Liver (tissue), 8 donors: ENCODE measurements at regions not wholly inside any gene's neighbourhood (a gene's known extent, or its start where the extent isn't known, plus 50 kb on each side); places are given as distances from the start of the nearest gene placed in this dataset.

ENCODE experiments used
- DNase-seq: peaks from one replicate; pipeline ENCODE4 v3.0.0-alpha.2; 2017; ENCODE audit warnings: low spot score
- H3K27ac ChIP-seq, 2 donors: one replicate each; pipeline ENCODE4 v1.7.0; 2013; ENCODE audit warnings: inconsistent platforms in 2 of 2, low read length in 2 of 2, control low read depth in 1 of 2, low read depth in 1 of 2, mild to moderate bottlenecking in 1 of 2
- H3K27me3 ChIP-seq, 4 donors: one replicate each; pipeline versions ENCODE4 v1.6.1 to v1.7.0; 2013; ENCODE audit warnings: low read length in 3 of 4, inconsistent platforms in 1 of 4, mild to moderate bottlenecking in 1 of 4, moderate library complexity in 1 of 4; ENCODE audit not compliant: control insufficient read depth in 4 of 4, insufficient read depth in 4 of 4
- H3K36me3 ChIP-seq, 4 donors: one replicate each; pipeline versions ENCODE4 v1.6.1 to v1.7.0; 2013; ENCODE audit warnings: low read length in 3 of 4, mild to moderate bottlenecking in 3 of 4, low read depth in 1 of 4, moderate library complexity in 1 of 4; ENCODE audit not compliant: control insufficient read depth in 4 of 4, insufficient read depth in 3 of 4
- H3K4me1 ChIP-seq, 4 donors: one replicate each; pipeline versions ENCODE4 v1.6.1 to v1.7.0; 2013; ENCODE audit warnings: low read length in 3 of 4, mild to moderate bottlenecking in 3 of 4, moderate library complexity in 1 of 4; ENCODE audit not compliant: control insufficient read depth in 4 of 4, insufficient read depth in 4 of 4
- H3K4me3 ChIP-seq, 3 donors: one replicate each; pipeline versions ENCODE4 v1.6.1 to v1.7.0; 2013; ENCODE audit warnings: low read length in 3 of 3, control low read depth in 1 of 3, low read depth in 1 of 3, mild to moderate bottlenecking in 1 of 3
- H3K9ac ChIP-seq, 2 donors: one replicate each; pipeline ENCODE4 v1.7.0; 2013; ENCODE audit warnings: low read length in 2 of 2, mild to moderate bottlenecking in 2 of 2, moderate library complexity in 2 of 2, control low read depth in 1 of 2, low read depth in 1 of 2
- H3K9me3 ChIP-seq, 4 donors: one replicate each; pipeline versions ENCODE4 v1.6.1 to v1.7.0; 2013; ENCODE audit warnings: low read length in 3 of 4; ENCODE audit not compliant: control insufficient read depth in 4 of 4
- CTCF ChIP-seq: fragments of 150-350 bp; IDR thresholded peaks from 2 replicates; pipeline ENCODE4 v1.5.1; 2017; ENCODE audit warnings: improper control_type of control experiment, low read depth, low read length; ENCODE audit not compliant: missing input control
- FOXA2 ChIP-seq: IDR thresholded peaks from 2 replicates; pipeline ENCODE4 v1.6.1; 2016; ENCODE audit warnings: antibody characterized with exemption
- GABPA ChIP-seq, 2 donors: IDR thresholded peaks in 1 of 2; conservative IDR thresholded peaks in 1 of 2; 2 replicates each; pipeline ENCODE4 v1.6.1; 2016; ENCODE audit warnings: antibody characterized with exemption in 2 of 2, mild to moderate bottlenecking in 1 of 2, moderate library complexity in 1 of 2
- HNF4A ChIP-seq, 2 donors: conservative IDR thresholded peaks; 2 replicates each; pipeline ENCODE4 v1.6.1; 2016; ENCODE audit warnings: antibody characterized with exemption in 2 of 2, mild to moderate bottlenecking in 2 of 2
- HNF4G ChIP-seq: IDR thresholded peaks from 2 replicates; pipeline ENCODE4 v1.6.1; 2016; ENCODE audit warnings: antibody characterized with exemption
- JUND ChIP-seq, 2 donors: IDR thresholded peaks; 2 replicates each; pipeline ENCODE4 v1.6.1; 2016; ENCODE audit warnings: antibody characterized with exemption in 2 of 2
- NR2F2 ChIP-seq: IDR thresholded peaks from 2 replicates; pipeline ENCODE4 v1.6.1; 2016; ENCODE audit warnings: antibody characterized with exemption
- RAD21 ChIP-seq, 2 donors: IDR thresholded peaks; 2 replicates each; pipeline ENCODE4 v1.6.1; 2016; ENCODE audit warnings: antibody characterized with exemption in 2 of 2, mild to moderate bottlenecking in 2 of 2
- RXRA ChIP-seq, 2 donors: IDR thresholded peaks; 2 replicates each; pipeline ENCODE4 v1.6.1; 2017 to 2018; ENCODE audit warnings: antibody characterized with exemption in 2 of 2, mild to moderate bottlenecking in 1 of 2
- SP1 ChIP-seq: IDR thresholded peaks from 2 replicates; pipeline ENCODE4 v1.6.1; 2018; ENCODE audit warnings: antibody characterized with exemption, mild to moderate bottlenecking
- YY1 ChIP-seq: IDR thresholded peaks from 2 replicates; pipeline ENCODE4 v1.6.1; 2016; ENCODE audit warnings: antibody characterized with exemption, mild to moderate bottlenecking
- WGBS: extraction: QIAGEN DNeasy Blood & Tissue Kit; methylation state at CpG from one replicate; pipeline ENCODE4 v1.1.7; 2013; 5-methylcytosine and 5-hydroxymethylcytosine counted together
- TF ChIP-seq, protein P1 (sequence below): IDR thresholded peaks from 2 replicates; pipeline ENCODE4 v1.6.1; 2016; ENCODE audit warnings: antibody characterized with exemption, mild to moderate bottlenecking
- TF ChIP-seq, protein P2 (sequence below): IDR thresholded peaks from 2 replicates; pipeline ENCODE4 v1.6.1; 2016; ENCODE audit warnings: antibody characterized with exemption
- donor health status: healthy.
- donor health status: healthy.
- donor health status: healthy.
- donor health status: healthy.
- donor health status: healthy.

- Histone ChIP-seq H3K4me3 (no peak overlapping the region), H3K36me3 (no peaks in the 10 kb centered on the region), H3K27me3 (no peaks in the 10 kb centered on the region), H3K4me1 (no peaks in the 10 kb centered on the region), H3K9me3 (no peaks in the 10 kb centered on the region), H3K27ac (no peak overlapping the region), H3K9ac (no peak overlapping the region)
- WGBS, result 77% methylated on average over 1 of the region's 1 CpG
- DNase-seq, result no peak
- TF ChIP-seq NR2F2, result no peak
Observed at GRCh38 chr4:82200046-82200445, 173.7 kb downstream of the HNRNPD start.

DNA sequence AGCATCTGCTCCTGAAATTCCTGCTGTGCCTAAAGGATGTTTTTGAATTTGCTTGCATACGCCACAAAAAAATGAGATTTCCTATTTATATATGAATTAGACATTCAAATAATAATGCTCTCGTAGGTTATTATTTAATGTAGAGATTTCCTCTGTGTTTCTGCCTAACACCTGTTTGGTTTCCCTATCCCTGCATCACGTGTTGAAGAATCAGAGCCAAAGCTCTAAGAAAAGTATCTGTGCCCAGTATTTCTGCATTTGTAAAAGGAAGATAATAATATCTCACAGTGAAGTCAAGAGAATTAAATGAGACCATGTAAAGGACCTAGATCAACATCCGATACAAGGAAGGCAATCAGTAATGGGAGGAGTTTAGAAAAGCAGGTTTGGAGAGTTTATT, 179.5 kb downstream of the HNRNPD start:
- Histone ChIP-seq H3K4me3 (no peak overlapping the region), H3K9me3 (no peaks in the 10 kb centered on the region), H3K27me3 (no peaks in the 10 kb centered on the region), H3K36me3 (no peaks in the 10 kb centered on the region), H3K27ac (no peak overlapping the region), H3K4me1 (no peaks in the 10 kb centered on the region), H3K9ac (no peak overlapping the region)
- 81% methylated on average over 4 of the region's 4 CpGs for WGBS
- TF ChIP-seq NR2F2 (no peak), HNF4A (conservative IDR thresholded peaks at IDR 0.05) (no peak), HNF4G (no peak), YY1 (no peak), JUND (IDR thresholded peaks at IDR 0.05) (no peak), GABPA (IDR thresholded peaks at IDR 0.05 in 1 of 2, conservative IDR thresholded peaks at IDR 0.05 in 1 of 2) (no peak)
- TF ChIP-seq, protein P1, sequence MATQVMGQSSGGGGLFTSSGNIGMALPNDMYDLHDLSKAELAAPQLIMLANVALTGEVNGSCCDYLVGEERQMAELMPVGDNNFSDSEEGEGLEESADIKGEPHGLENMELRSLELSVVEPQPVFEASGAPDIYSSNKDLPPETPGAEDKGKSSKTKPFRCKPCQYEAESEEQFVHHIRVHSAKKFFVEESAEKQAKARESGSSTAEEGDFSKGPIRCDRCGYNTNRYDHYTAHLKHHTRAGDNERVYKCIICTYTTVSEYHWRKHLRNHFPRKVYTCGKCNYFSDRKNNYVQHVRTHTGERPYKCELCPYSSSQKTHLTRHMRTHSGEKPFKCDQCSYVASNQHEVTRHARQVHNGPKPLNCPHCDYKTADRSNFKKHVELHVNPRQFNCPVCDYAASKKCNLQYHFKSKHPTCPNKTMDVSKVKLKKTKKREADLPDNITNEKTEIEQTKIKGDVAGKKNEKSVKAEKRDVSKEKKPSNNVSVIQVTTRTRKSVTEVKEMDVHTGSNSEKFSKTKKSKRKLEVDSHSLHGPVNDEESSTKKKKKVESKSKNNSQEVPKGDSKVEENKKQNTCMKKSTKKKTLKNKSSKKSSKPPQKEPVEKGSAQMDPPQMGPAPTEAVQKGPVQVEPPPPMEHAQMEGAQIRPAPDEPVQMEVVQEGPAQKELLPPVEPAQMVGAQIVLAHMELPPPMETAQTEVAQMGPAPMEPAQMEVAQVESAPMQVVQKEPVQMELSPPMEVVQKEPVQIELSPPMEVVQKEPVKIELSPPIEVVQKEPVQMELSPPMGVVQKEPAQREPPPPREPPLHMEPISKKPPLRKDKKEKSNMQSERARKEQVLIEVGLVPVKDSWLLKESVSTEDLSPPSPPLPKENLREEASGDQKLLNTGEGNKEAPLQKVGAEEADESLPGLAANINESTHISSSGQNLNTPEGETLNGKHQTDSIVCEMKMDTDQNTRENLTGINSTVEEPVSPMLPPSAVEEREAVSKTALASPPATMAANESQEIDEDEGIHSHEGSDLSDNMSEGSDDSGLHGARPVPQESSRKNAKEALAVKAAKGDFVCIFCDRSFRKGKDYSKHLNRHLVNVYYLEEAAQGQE, result no peak
- TF ChIP-seq, protein P2, sequence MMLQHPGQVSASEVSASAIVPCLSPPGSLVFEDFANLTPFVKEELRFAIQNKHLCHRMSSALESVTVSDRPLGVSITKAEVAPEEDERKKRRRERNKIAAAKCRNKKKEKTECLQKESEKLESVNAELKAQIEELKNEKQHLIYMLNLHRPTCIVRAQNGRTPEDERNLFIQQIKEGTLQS, result no peak
- DNase-seq, result no peak

DNA sequence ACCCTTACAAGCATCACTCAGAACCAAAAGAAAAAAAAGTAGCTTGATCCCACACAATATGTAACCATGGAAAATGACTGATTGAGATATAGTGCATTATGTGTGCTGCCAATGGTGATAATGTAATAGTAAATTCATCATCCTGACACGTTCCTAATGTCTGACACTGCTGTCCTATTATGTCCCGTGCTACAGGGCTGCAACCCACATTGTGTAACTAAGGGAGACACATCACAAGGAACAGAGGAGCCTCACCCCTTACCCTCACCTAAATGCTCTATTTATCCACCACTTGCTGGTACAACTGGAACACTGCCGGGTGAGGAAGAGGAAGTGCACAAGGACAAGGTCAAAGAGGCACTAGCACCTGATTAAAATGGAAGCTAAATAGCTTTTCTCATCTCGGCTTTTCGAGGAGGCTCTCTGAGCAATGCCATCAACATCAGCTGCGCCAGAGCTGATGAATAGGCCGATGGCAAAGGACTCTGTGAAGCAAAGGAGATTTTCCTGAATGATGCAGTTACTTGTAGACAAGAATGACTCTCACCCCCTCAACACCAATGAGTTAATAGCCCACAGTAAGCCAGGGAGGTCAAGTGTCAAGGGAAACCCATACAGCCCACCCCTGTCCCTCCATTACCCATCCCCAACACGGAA, 181.6 kb downstream of the HNRNPD start:
- Histone ChIP-seq H3K4me3 (no peak overlapping the region), H3K9me3 (no peaks in the 10 kb centered on the region), H3K27ac (no peak overlapping the region), H3K4me1 (no peaks in the 10 kb centered on the region), H3K27me3 (no peaks in the 10 kb centered on the region), H3K36me3 (no peaks in the 10 kb centered on the region), H3K9ac (no peak overlapping the region)
- TF ChIP-seq RXRA (IDR thresholded peaks at IDR 0.05), result no peak
- DNase-seq, result no peak
- WGBS, result 71% methylated on average over 8 of the region's 8 CpGs

DNA sequence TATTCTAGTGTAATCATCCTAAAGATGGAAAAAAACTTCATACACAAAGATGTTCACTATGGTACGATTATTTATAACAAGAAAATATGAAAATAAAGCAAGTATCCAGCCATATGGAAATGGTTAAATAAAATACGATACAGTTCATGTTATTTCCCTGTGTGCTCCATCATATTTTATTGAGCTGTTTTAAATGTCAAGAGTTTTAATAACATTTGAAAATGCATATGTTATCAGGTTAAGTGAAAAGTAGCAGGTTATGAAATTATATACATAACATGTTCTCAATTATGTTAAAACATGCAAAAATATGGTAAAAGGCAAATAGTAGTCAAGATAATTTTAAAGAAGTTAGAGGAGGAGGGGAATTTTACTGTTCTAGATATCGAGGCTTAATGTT, 192.0 kb downstream of the HNRNPD start:
- H3K27me3 ChIP-seq, result no peaks in the 10 kb centered on the region
- no peak overlapping the region for H3K4me3 ChIP-seq
- no peak for DNase-seq
- 90% methylated on average over 3 of the region's 3 CpGs for WGBS
- no peaks in the 10 kb centered on the region for H3K4me1 ChIP-seq
- H3K36me3 ChIP-seq, result no peaks in the 10 kb centered on the region
- no peaks in the 10 kb centered on the region for H3K9me3 ChIP-seq
- H3K27ac ChIP-seq, result no peak overlapping the region
- no peak overlapping the region for H3K9ac ChIP-seq
- no peak for TF ChIP-seq HNF4A (conservative IDR thresholded peaks at IDR 0.05)
- no peak for TF ChIP-seq NR2F2
- TF ChIP-seq JUND (IDR thresholded peaks at IDR 0.05), result no peak
- TF ChIP-seq FOXA2, result no peak
- no peak for TF ChIP-seq RAD21 (IDR thresholded peaks at IDR 0.05)
- TF ChIP-seq, protein P2, result no peak
- TF ChIP-seq CTCF, result no peak
- TF ChIP-seq, protein P1, result no peak
- TF ChIP-seq GABPA (IDR thresholded peaks at IDR 0.05 in 1 of 2, conservative IDR thresholded peaks at IDR 0.05 in 1 of 2), result no peak
- TF ChIP-seq SP1, result no peak
- TF ChIP-seq RXRA (IDR thresholded peaks at IDR 0.05), result no peak
